CD8-positive, alpha-beta memory T cell (primary cell): ENCODE measurements at regions not wholly inside any gene's neighbourhood (a gene's known extent, or its start where the extent isn't known, plus 50 kb on each side); places are given as distances from the start of the nearest gene placed in this dataset.

Experiments used
- CTCF ChIA-PET: fragments of 350-600 bp; sonication (Branson Sonifier 250); formaldehyde crosslinking; loops from one replicate; lab custom pipeline; 2021; ENCODE audit warnings: antibody characterized with exemption; lab: Charles Lee
- POLR2A ChIA-PET: fragments of 350-600 bp; sonication (Branson Sonifier 250); formaldehyde crosslinking; loops from one replicate; lab custom pipeline; 2021; ENCODE audit warnings: antibody characterized with exemption; lab: Charles Lee
- DNase-seq, 5 donors: peaks; one replicate each; pipeline versions ENCODE4 v3.0.0 to v3.0.0-alpha.2; 2020 to 2022; ENCODE audit warnings: mixed read lengths in 1 of 5
- H3K27ac ChIP-seq: one replicate; pipeline ENCODE4 v1.7.0; 2013; ENCODE audit warnings: low read depth, mild to moderate bottlenecking, low read length, moderate library complexity
- H3K27me3 ChIP-seq: 2 replicates; pipeline ENCODE4 v1.7.0; 2013; ENCODE audit warnings: low read length, mild to moderate bottlenecking; ENCODE audit not compliant: insufficient read depth, poor library complexity, severe bottlenecking
- H3K36me3 ChIP-seq: 2 replicates; pipeline ENCODE4 v1.7.0; 2013; ENCODE audit warnings: mild to moderate bottlenecking, low read length, moderate library complexity; ENCODE audit not compliant: insufficient read depth
- H3K4me1 ChIP-seq: 2 replicates; pipeline ENCODE4 v1.7.0; 2013; ENCODE audit warnings: mild to moderate bottlenecking, low read length, moderate library complexity; ENCODE audit not compliant: insufficient read depth
- H3K4me3 ChIP-seq: 2 replicates; pipeline ENCODE4 v1.7.0; 2013; ENCODE audit warnings: mild to moderate bottlenecking, low read length
- H3K9me3 ChIP-seq: 2 replicates; pipeline ENCODE4 v1.7.0; 2013; ENCODE audit warnings: mild to moderate bottlenecking, low read length
- H3K27ac Mint-ChIP-seq, 8 donors: one replicate each; pipeline ENCODE4 v1.8.0; 2020 to 2021; ENCODE audit warnings: mixed read lengths in 8 of 8, mild to moderate bottlenecking in 6 of 8, inconsistent platforms in 3 of 8, moderate library complexity in 3 of 8
- H3K27me3 Mint-ChIP-seq, 2 donors: one replicate each; pipeline ENCODE4 v1.8.0; 2020 to 2021; ENCODE audit warnings: mixed read lengths in 2 of 2, mild to moderate bottlenecking in 1 of 2, moderate library complexity in 1 of 2
- H3K36me3 Mint-ChIP-seq, 3 donors: one replicate each; pipeline ENCODE4 v1.8.0; 2020 to 2021; ENCODE audit warnings: mixed read lengths in 3 of 3, inconsistent platforms in 1 of 3, mild to moderate bottlenecking in 1 of 3
- H3K4me1 Mint-ChIP-seq, 3 donors: one replicate each; pipeline ENCODE4 v1.8.0; 2020 to 2021; ENCODE audit warnings: mixed read lengths in 3 of 3, inconsistent platforms in 1 of 3, mild to moderate bottlenecking in 1 of 3
- H3K4me3 Mint-ChIP-seq, 7 donors: one replicate each; pipeline ENCODE4 v1.8.0; 2020 to 2021; ENCODE audit warnings: mixed read lengths in 7 of 7, mild to moderate bottlenecking in 6 of 7, moderate library complexity in 4 of 7, inconsistent platforms in 2 of 7
- H3K9me3 Mint-ChIP-seq, 5 donors: one replicate each; pipeline ENCODE4 v1.8.0; 2020 to 2022; ENCODE audit warnings: mixed read lengths in 5 of 5, mild to moderate bottlenecking in 3 of 5, moderate library complexity in 2 of 5, inconsistent platforms in 1 of 5

DNA sequence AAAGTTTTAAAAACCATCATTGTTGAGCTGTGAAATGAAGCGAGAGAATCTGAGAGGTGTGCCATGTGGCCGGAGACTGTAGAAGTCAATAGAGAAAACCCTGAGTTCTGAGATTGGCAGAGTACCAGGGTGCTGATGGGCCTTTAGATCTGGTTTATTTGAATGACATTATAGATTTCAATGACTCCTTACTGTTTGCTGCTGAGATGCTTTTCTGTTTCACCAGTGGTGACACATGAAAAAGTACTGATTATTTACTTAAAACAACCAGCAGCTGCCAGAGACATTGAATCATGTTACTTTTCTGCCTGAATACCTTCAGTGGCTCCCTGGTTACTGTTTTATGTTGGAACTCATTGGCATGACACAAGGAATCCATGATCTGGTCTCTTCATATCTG is 602.7 kb upstream of the ZNF804A start:
- Histone ChIP-seq H3K4me3 (no peak overlapping the region), H3K27me3 (no peaks in the 10 kb centered on the region), H3K27ac (no peak overlapping the region), H3K36me3 (no peaks in the 10 kb centered on the region), H3K4me1 (no peaks in the 10 kb centered on the region), H3K9me3 (no peaks in the 10 kb centered on the region)
- H3K4me3 Mint-ChIP-seq = no peak overlapping the region
- no peaks in the 10 kb centered on the region for H3K4me1 Mint-ChIP-seq
- CTCF ChIA-PET = no interaction called here
- H3K9me3 Mint-ChIP-seq = peaks cover 9 to 19% (median 9%) of the 10 kb centered on the region in 5 donors
- H3K27ac Mint-ChIP-seq = no peak overlapping the region
- DNase-seq = no peak
- POLR2A ChIA-PET = no interaction called here
- no peaks in the 10 kb centered on the region for H3K27me3 Mint-ChIP-seq
- no peaks in the 10 kb centered on the region for H3K36me3 Mint-ChIP-seq

DNA sequence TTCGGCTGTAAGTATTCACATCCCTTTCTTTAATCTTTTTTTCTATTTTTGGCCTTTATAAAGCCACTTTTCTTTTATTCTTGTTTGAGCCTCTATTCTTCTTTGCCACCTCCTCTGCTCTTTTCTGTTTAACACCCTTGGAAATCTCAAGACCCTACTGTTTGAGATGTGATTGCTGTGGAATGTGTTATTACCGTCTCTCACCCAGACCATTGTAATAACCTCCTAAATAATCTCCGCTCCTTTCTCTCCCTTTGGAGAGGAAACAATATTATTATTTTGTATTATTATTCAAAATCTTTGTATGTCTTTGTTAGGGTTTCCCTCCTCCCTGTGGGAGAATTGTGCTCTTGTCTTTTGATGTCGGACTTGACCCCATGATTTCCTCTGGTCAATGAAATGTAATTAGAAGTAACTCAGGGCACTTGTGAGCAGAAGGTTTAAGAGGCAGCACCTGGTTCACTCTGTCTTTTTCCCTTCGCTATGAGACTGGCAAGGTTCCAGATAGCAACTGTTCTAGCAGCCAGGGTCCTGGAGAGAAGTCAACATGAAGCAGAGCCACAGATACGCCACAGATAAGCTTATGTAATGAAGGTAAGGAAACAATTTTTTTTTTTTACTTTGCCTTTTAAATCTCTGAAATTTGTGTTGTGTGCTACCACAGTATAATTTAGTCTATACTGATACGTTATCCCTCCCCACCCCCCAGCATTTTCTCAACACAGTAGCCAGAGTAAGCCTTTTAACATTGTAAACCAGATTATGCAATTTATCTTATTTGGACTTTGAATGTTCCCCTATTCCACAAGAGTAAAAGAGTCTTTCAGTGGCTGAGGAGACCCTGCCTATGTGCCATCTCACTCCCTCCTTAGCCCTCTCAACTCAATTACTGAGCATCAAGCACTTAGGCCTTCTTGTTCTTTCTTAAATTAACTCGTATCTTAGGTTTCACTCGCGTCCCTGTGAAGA is 601.2 kb upstream of the ZNF804A start:
- Histone ChIP-seq H3K4me3 (no peak overlapping the region), H3K4me1 (no peaks in the 10 kb centered on the region), H3K27me3 (no peaks in the 10 kb centered on the region), H3K27ac (no peak overlapping the region), H3K9me3 (no peaks in the 10 kb centered on the region), H3K36me3 (no peaks in the 10 kb centered on the region)
- ChIA-PET CTCF (no interaction called here), POLR2A (no interaction called here)
- no peak overlapping the region for H3K4me3 Mint-ChIP-seq
- no peaks in the 10 kb centered on the region for H3K27me3 Mint-ChIP-seq
- DNase-seq = no peak
- H3K27ac Mint-ChIP-seq = no peak overlapping the region
- no peaks in the 10 kb centered on the region for H3K4me1 Mint-ChIP-seq
- H3K36me3 Mint-ChIP-seq = no peaks in the 10 kb centered on the region
- peaks cover 7 to 11% (median 9%) of the 10 kb centered on the region in 5 donors for H3K9me3 Mint-ChIP-seq

DNA sequence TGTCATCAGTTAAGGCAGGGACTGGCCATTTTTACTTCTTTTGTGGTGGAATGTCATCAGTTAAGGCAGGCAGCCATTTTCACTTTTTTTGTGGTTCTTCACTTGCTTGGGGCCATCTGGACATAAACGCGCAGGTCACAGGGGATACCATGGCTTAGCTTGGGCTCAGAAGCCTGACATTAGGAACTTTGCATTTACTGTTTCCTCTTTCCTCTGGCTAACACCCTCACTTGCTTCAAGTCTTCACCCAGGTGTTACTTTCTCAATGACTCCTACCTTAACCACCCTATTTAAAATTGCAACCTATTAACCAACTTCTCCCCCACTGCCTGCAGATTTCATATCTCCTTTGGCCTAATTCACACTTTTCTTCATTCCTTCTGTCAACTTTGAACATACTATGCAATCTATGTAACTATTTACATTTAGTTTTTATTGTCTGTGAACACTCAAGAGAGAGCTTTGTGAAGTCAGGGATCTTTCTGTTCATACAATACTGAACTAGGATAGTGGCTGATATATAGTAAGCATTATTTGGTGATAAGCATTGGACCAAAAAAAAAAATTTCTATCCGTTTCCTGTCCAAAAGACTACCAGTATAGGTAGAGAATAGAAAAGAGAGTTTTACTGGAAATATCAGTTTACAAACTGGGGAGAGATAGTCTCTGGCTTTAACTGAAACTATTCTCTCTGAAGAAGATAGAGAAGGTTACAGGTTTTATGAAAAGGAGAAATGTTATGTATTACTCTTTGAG is 600.1 kb upstream of the ZNF804A start:
- no peaks in the 10 kb centered on the region for H3K4me1 Mint-ChIP-seq
- no peaks in the 10 kb centered on the region for H3K9me3 ChIP-seq
- H3K27me3 ChIP-seq = no peaks in the 10 kb centered on the region
- H3K9me3 Mint-ChIP-seq = peaks cover 6 to 8% (median 8%) of the 10 kb centered on the region in 5 donors
- no peaks in the 10 kb centered on the region for H3K27me3 Mint-ChIP-seq
- H3K4me1 ChIP-seq = no peaks in the 10 kb centered on the region
- ChIA-PET CTCF (no interaction called here), POLR2A (no interaction called here)
- H3K4me3 ChIP-seq = no peak overlapping the region
- no peaks in the 10 kb centered on the region for H3K36me3 ChIP-seq
- H3K4me3 Mint-ChIP-seq = no peak overlapping the region
- H3K27ac Mint-ChIP-seq = no peak overlapping the region
- no peaks in the 10 kb centered on the region for H3K36me3 Mint-ChIP-seq
- no peak overlapping the region for H3K27ac ChIP-seq
- no peak for DNase-seq

DNA sequence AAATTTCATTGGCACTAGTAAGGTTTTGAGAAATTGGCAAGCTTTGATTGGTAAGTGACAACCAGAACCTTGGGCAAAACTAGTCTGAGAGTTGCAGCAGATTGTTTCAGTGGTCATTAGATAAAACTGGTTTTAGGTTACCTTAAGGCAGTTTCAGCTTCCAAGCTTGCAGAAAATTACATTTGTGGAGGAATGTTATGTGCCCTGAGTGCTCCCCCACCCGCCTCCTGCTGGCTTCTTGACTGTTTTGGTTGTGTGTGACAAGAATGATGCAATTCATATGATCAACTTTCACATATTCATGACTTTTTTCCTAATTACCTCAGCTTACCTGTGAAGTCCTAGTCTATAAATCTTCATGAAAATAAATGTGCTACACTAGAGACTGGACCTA is 599.5 kb upstream of the ZNF804A start:
- H3K27me3 ChIP-seq = no peaks in the 10 kb centered on the region
- H3K4me1 ChIP-seq = no peaks in the 10 kb centered on the region
- Mint-ChIP-seq H3K36me3 (no peaks in the 10 kb centered on the region), H3K27me3 (no peaks in the 10 kb centered on the region), H3K4me3 (no peak overlapping the region), H3K9me3 (peaks cover 6 to 8% (median 8%) of the 10 kb centered on the region in 5 donors), H3K27ac (no peak overlapping the region), H3K4me1 (no peaks in the 10 kb centered on the region)
- no peaks in the 10 kb centered on the region for H3K36me3 ChIP-seq
- no peak for DNase-seq
- H3K27ac ChIP-seq = no peak overlapping the region
- H3K9me3 ChIP-seq = no peaks in the 10 kb centered on the region
- CTCF ChIA-PET = no interaction called here
- no peak overlapping the region for H3K4me3 ChIP-seq
- POLR2A ChIA-PET = no interaction called here

DNA sequence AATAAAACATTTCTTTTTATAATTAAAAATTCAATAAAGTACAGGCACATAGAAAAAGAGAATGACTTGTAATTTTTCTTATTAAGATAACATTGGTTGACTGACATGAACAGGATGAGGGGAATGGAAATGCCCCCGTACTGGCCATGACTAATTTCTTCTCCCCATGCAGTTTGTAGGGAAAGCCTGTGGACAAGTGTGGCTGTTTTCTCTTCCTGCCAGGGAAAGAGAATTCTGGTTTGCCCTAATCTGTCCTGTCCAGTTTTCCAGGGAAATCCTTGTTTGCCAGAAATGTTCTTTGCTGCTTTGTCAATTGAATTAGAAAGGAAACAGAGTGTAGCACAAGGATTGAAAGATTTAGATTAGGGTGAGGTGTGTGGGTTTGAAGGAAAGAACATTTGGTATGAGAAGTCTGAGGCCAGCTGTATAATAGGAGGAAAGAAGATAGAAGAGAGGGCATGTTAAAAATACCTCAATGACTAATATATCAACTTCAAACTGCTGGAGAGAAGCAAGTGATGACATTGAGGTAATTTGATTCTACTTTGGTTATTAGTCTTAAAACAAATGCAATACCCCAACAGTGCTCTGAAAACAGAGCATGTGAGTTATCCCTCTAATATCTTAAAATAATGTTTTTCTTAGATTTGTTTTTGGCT is 593.9 kb upstream of the ZNF804A start:
- Mint-ChIP-seq H3K4me3 (no peak overlapping the region), H3K27me3 (no peaks in the 10 kb centered on the region), H3K27ac (no peak overlapping the region), H3K9me3 (peaks cover 0 to 7% (median 2%) of the 10 kb centered on the region in 5 donors), H3K36me3 (no peaks in the 10 kb centered on the region), H3K4me1 (no peaks in the 10 kb centered on the region)
- Histone ChIP-seq H3K27ac (no peak overlapping the region), H3K27me3 (no peaks in the 10 kb centered on the region), H3K4me1 (no peaks in the 10 kb centered on the region), H3K4me3 (no peak overlapping the region), H3K9me3 (no peaks in the 10 kb centered on the region), H3K36me3 (no peaks in the 10 kb centered on the region)
- ChIA-PET POLR2A (no interaction called here), CTCF (no interaction called here)
- no peak for DNase-seq

DNA sequence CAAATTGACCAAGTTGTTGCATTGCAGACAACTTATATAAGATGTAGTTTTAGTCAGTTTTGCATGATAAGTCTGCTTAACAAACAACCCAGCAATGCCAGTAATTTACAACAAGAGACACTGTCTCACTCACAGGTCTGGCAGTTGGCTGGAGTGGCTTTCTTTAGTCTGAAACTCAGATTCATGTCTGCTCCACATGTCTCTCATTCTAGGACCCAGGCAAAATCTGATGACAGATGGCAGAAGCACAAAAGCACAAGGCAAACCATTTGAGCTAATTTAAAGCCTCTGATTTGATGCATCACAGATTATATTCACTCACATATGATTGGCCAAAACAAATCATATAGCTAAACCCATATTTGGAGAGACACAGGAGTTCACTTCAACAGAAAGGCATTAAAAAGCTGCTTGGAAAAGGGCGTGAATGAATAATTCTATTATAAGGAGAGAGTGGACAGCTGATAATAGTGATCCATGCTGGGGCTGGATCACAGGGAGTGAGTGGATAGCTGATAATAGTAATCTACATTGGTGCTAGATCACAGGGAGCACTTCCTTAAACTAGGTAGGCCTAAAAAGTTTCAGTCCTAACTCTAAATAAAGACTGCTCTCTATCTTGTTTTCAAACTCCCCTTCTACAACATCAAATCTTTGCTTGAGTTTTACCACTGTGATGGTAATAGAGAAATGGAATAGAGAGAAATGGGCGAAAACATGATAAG is 593.2 kb upstream of the ZNF804A start:
- no peaks in the 10 kb centered on the region for H3K9me3 ChIP-seq
- no peaks in the 10 kb centered on the region for H3K27me3 ChIP-seq
- H3K27me3 Mint-ChIP-seq = no peaks in the 10 kb centered on the region
- no peaks in the 10 kb centered on the region for H3K4me1 Mint-ChIP-seq
- no peak overlapping the region for H3K4me3 ChIP-seq
- H3K27ac ChIP-seq = no peak overlapping the region
- CTCF ChIA-PET = no interaction called here
- H3K36me3 ChIP-seq = no peaks in the 10 kb centered on the region
- no peak for DNase-seq
- no peaks in the 10 kb centered on the region for H3K4me1 ChIP-seq
- H3K4me3 Mint-ChIP-seq = no peak overlapping the region
- no peak overlapping the region for H3K27ac Mint-ChIP-seq
- POLR2A ChIA-PET = no interaction called here
- H3K36me3 Mint-ChIP-seq = no peaks in the 10 kb centered on the region
- peaks cover 0 to 7% (median 2%) of the 10 kb centered on the region in 5 donors for H3K9me3 Mint-ChIP-seq

DNA sequence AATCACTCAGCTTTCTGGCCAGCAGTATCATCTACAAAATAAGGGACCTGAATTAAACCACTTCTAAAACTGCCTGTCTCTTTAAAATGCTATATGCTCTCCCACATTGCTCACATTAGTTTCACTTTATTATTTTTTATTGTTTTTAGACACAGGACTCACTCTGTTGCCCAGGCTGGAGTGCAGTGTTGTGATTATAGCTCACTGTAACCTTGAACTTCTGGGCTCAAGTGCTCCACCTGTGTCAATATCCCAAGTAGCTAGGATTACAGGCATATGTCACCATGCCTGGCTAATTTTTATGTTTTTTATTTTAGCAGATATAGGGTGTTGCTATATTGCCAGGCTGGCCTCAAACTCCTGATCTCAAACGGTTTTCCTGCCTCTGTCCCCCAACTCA is 591.3 kb upstream of the ZNF804A start:
- CTCF ChIA-PET = no interaction called here
- H3K27me3 ChIP-seq = no peaks in the 10 kb centered on the region
- Mint-ChIP-seq H3K4me3 (no peak overlapping the region), H3K27ac (no peak overlapping the region), H3K36me3 (no peaks in the 10 kb centered on the region), H3K9me3 (peaks cover 0 to 7% (median 2%) of the 10 kb centered on the region in 5 donors), H3K27me3 (no peaks in the 10 kb centered on the region), H3K4me1 (no peaks in the 10 kb centered on the region)
- no peak overlapping the region for H3K4me3 ChIP-seq
- no peak for DNase-seq
- no peak overlapping the region for H3K27ac ChIP-seq
- H3K4me1 ChIP-seq = no peaks in the 10 kb centered on the region
- POLR2A ChIA-PET = no interaction called here
- H3K36me3 ChIP-seq = no peaks in the 10 kb centered on the region
- no peaks in the 10 kb centered on the region for H3K9me3 ChIP-seq
